ENCODE measurements at regions not wholly inside any gene's neighbourhood (a gene's known extent, or its start where the extent isn't known, plus 50 kb on each side); places are given as distances from the start of the nearest gene placed in this dataset.

GRCh38 chr1:78437941-78438340, 52.8 kb upstream of the PTGFR start:
- H3K4me1 Mint-ChIP-seq: no peaks in the 10 kb centered on the region
- H3K27ac Mint-ChIP-seq: no peak overlapping the region
- DNase-seq (no peak), ATAC-seq (no peak)
- no peak overlapping the region for H3K4me3 Mint-ChIP-seq
- H3K9me3 ChIP-seq (ENCODE audit: control insufficient read depth, low read length, poor library complexity, severe bottlenecking): no peaks in the 10 kb centered on the region
- no peaks in the 10 kb centered on the region for H3K36me3 Mint-ChIP-seq (ENCODE audit: low read depth)
- no peaks in the 10 kb centered on the region for H3K27me3 Mint-ChIP-seq

- no peaks in the 10 kb centered on the region for H3K4me1 Mint-ChIP-seq
- no peak overlapping the region for H3K4me3 Mint-ChIP-seq
- ATAC-seq (no peak), DNase-seq (no peak)
- H3K9me3 ChIP-seq (ENCODE audit: control insufficient read depth, low read length, poor library complexity, severe bottlenecking): no peaks in the 10 kb centered on the region
- H3K27me3 Mint-ChIP-seq: no peaks in the 10 kb centered on the region
- no peaks in the 10 kb centered on the region for H3K36me3 Mint-ChIP-seq (ENCODE audit: low read depth)
- H3K27ac Mint-ChIP-seq: no peak overlapping the region
Observed at GRCh38 chr1:78440381-78440793, 50.4 kb upstream of the PTGFR start.
